ENCODE measurements at regions not wholly inside any gene's neighbourhood (a gene's known extent, or its start where the extent isn't known, plus 50 kb on each side); places are given as distances from the start of the nearest gene placed in this dataset.

DNA sequence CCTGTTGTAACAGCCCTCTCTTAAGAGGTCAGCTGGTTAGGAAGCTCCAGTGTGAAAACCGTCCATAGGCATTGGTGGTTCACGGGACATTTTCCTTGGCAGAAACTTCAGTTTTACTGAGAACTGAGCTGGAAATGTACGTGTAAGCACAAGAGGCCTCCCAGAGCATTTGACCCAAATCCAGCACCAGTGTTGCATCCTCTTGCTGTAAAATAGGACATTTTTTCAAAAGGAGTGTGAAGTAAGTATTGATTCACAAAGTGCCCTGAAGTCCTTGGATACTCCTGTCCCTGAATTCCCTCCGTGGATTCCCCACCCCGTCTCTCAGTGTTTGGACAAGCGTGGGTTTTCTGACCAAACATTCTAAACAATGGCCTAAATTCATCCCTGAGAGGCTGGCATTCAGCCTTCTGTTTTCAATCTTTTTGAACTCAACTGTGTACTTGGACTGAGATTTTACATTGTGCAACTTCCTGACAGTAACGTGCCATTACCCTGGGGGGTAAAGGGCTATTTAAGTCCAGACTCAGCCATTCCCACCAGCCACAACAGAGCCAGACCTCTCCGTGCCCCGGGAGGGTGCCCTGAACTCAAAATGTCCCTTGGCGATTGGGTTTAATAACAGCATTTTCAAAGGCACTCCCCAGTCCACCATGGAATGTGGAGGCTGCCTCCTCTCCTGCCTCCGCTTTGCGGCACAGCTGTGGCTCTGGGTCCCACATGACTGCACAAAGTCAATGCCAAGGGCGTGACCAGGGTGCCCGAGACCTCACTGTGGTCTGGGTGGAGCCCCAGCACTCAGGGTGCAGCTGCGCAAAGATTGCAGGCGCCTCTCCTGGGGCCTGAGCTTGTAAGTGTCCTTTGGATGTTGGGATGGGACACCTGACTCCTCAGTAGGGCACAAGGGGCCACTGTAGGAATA lies 92.7 kb upstream of the AFDN start (continued):
- TF ChIP-seq ZFP41 (CRISPR knock-in tag; IDR thresholded peaks at IDR 0.05; ENCODE audit: borderline replicate concordance) (no peak; the same call in 1 of the 2 replicates), ZMYM3 (CRISPR knock-in tag; IDR thresholded peaks at IDR 0.05) (peak; percentile 86; the same call in 1 of the 2 replicates), MXD4 (CRISPR knock-in tag; IDR thresholded peaks at IDR 0.05) (peak; percentile 85), HDAC1 (CRISPR knock-in tag; IDR thresholded peaks at IDR 0.05) (peak; percentile 99), KAT8 (CRISPR knock-in tag; IDR thresholded peaks at IDR 0.05) (peak; percentile 93), DNMT3B (CRISPR knock-in tag; conservative IDR thresholded peaks at IDR 0.05) (peak; percentile 92; the same call in 1 of the 2 replicates), ZFP36L1 (CRISPR knock-in tag; IDR thresholded peaks at IDR 0.05) (0 out of 2 replicates have a peak, but pooled peaks have one; percentile 57), ZNF207 (IDR thresholded peaks at IDR 0.05; ENCODE audit: borderline replicate concordance) (no peak), RAD21 (CRISPR knock-in tag; IDR thresholded peaks at IDR 0.05) (peak; percentile 55), YY1 (IDR thresholded peaks at IDR 0.05; ENCODE audit: insufficient read depth, insufficient replicate concordance, low read depth, low read length) (peak; percentile 46), ZNF616 (CRISPR knock-in tag; IDR thresholded peaks at IDR 0.05; ENCODE audit: low read depth) (0 out of 2 replicates have a peak, but pooled peaks have one; percentile 81), ZSCAN20 (CRISPR knock-in tag; IDR thresholded peaks at IDR 0.05; ENCODE audit: borderline replicate concordance) (0 out of 2 replicates have a peak, but pooled peaks have one; percentile 72), MBD4 (IDR thresholded peaks at IDR 0.05; ENCODE audit: borderline replicate concordance, low read length) (no peak), NFIC (IDR thresholded peaks at IDR 0.05; ENCODE audit: low read length) (peak; percentile 97), NR2F6 (IDR thresholded peaks at IDR 0.05) (peak; percentile 100), NR2F6 (CRISPR knock-in tag; IDR thresholded peaks at IDR 0.05) (peak; percentile 100), SMARCE1 (IDR thresholded peaks at IDR 0.05; ENCODE audit: borderline replicate concordance) (no peak)
- TF ChIP-seq, protein P1, sequence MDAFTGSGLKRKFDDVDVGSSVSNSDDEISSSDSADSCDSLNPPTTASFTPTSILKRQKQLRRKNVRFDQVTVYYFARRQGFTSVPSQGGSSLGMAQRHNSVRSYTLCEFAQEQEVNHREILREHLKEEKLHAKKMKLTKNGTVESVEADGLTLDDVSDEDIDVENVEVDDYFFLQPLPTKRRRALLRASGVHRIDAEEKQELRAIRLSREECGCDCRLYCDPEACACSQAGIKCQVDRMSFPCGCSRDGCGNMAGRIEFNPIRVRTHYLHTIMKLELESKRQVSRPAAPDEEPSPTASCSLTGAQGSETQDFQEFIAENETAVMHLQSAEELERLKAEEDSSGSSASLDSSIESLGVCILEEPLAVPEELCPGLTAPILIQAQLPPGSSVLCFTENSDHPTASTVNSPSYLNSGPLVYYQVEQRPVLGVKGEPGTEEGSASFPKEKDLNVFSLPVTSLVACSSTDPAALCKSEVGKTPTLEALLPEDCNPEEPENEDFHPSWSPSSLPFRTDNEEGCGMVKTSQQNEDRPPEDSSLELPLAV (CRISPR knock-in tag; conservative IDR thresholded peaks at IDR 0.05; ENCODE audit: low read depth), result no peak
- TF ChIP-seq, protein P2, sequence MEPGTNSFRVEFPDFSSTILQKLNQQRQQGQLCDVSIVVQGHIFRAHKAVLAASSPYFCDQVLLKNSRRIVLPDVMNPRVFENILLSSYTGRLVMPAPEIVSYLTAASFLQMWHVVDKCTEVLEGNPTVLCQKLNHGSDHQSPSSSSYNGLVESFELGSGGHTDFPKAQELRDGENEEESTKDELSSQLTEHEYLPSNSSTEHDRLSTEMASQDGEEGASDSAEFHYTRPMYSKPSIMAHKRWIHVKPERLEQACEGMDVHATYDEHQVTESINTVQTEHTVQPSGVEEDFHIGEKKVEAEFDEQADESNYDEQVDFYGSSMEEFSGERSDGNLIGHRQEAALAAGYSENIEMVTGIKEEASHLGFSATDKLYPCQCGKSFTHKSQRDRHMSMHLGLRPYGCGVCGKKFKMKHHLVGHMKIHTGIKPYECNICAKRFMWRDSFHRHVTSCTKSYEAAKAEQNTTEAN (CRISPR knock-in tag; conservative IDR thresholded peaks at IDR 0.05), result peak; percentile 95
- TF ChIP-seq, protein P3, sequence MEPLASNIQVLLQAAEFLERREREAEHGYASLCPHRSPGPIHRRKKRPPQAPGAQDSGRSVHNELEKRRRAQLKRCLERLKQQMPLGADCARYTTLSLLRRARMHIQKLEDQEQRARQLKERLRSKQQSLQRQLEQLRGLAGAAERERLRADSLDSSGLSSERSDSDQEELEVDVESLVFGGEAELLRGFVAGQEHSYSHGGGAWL (CRISPR knock-in tag; IDR thresholded peaks at IDR 0.05), result 0 out of 2 replicates have a peak, but pooled peaks have one; percentile 32
- TF ChIP-seq, protein P4, sequence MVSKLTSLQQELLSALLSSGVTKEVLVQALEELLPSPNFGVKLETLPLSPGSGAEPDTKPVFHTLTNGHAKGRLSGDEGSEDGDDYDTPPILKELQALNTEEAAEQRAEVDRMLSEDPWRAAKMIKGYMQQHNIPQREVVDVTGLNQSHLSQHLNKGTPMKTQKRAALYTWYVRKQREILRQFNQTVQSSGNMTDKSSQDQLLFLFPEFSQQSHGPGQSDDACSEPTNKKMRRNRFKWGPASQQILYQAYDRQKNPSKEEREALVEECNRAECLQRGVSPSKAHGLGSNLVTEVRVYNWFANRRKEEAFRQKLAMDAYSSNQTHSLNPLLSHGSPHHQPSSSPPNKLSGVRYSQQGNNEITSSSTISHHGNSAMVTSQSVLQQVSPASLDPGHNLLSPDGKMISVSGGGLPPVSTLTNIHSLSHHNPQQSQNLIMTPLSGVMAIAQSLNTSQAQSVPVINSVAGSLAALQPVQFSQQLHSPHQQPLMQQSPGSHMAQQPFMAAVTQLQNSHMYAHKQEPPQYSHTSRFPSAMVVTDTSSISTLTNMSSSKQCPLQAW (CRISPR knock-in tag; IDR thresholded peaks at IDR 0.05), result peak; percentile 95
- TF ChIP-seq, protein P5, sequence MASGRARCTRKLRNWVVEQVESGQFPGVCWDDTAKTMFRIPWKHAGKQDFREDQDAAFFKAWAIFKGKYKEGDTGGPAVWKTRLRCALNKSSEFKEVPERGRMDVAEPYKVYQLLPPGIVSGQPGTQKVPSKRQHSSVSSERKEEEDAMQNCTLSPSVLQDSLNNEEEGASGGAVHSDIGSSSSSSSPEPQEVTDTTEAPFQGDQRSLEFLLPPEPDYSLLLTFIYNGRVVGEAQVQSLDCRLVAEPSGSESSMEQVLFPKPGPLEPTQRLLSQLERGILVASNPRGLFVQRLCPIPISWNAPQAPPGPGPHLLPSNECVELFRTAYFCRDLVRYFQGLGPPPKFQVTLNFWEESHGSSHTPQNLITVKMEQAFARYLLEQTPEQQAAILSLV (CRISPR knock-in tag; IDR thresholded peaks at IDR 0.05; ENCODE audit: borderline replicate concordance), result no peak
- TF ChIP-seq, protein P6, sequence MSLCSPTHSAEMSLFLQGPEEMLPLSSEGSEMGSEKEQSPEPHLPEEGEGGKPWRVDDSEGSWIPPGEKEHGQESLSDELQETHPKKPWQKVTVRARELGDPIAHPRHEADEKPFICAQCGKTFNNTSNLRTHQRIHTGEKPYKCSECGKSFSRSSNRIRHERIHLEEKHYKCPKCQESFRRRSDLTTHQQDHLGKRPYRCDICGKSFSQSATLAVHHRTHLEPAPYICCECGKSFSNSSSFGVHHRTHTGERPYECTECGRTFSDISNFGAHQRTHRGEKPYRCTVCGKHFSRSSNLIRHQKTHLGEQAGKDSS (CRISPR knock-in tag; IDR thresholded peaks at IDR 0.05; ENCODE audit: borderline replicate concordance, low read depth), result peak; percentile 85; the same call in 1 of the 2 replicates
